GM13976 (cell line): ENCODE measurements at regions not wholly inside any gene's neighbourhood (a gene's known extent, or its start where the extent isn't known, plus 50 kb on each side); places are given as distances from the start of the nearest gene placed in this dataset.

Experiments
- DNase-seq: peaks from one replicate; pipeline ENCODE4 v3.0.0; 2012; ENCODE audit warnings: low spot score
- in situ Hi-C: fragments of 300-500 bp; cut with MboI; formaldehyde crosslinking; loops from one replicate; pipeline ENCODE4 v1.12.0; 2022; ENCODE audit warnings: low sequenced_read_pairs, mixed read lengths, inconsistent platforms; ENCODE audit not compliant: unreplicated experiment
- TF ChIP-seq, protein P1 (sequence below): IDR thresholded peaks from 2 replicates; pipeline ENCODE4 v1.5.1; 2012; ENCODE audit warnings: borderline replicate concordance, mild to moderate bottlenecking; ENCODE audit not compliant: insufficient read depth; ENCODE audit errors: extremely low read depth, missing control alignments, control extremely low read depth

DNA sequence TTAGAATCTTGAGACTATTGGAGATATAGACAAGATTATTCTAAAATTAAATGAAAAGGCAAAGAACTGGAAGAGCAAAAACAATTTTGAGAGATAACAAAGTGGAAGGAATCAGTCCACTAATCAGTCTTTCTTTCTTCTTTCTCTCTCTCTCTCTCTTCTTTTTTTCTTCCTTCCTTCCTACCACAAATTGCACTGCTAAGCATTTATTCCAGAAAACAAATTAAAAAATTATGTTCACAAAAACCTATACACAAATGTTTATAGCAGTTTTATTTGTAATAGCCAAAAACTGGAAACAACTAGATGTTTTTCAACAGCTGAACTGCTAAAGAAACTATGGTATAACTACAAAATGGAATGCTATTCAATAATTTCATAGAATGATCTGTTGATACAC, 291.9 kb upstream of the FTMT start:
- in situ Hi-C loops = no loop called here
- TF ChIP-seq, protein P1, sequence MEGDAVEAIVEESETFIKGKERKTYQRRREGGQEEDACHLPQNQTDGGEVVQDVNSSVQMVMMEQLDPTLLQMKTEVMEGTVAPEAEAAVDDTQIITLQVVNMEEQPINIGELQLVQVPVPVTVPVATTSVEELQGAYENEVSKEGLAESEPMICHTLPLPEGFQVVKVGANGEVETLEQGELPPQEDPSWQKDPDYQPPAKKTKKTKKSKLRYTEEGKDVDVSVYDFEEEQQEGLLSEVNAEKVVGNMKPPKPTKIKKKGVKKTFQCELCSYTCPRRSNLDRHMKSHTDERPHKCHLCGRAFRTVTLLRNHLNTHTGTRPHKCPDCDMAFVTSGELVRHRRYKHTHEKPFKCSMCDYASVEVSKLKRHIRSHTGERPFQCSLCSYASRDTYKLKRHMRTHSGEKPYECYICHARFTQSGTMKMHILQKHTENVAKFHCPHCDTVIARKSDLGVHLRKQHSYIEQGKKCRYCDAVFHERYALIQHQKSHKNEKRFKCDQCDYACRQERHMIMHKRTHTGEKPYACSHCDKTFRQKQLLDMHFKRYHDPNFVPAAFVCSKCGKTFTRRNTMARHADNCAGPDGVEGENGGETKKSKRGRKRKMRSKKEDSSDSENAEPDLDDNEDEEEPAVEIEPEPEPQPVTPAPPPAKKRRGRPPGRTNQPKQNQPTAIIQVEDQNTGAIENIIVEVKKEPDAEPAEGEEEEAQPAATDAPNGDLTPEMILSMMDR = no peak
- DNase-seq = no peak

DNA sequence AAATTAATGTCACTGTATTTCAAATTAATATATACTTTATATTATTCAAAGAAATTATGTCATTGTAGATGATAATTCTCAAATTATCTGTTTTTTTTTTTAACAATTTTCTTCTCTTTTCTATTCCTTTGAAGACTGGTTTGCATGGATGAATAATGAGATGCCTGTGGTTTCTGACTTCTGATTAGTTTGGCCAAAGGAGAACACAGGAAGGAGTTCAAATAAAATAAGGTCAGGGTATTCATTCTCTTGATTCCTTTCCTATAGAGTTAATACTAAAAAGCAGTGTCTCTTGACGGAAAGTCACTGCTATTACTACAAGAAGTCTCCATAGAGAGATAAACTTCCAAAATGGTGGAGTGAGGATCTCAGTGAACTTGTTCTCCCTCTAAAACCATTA, 279.6 kb upstream of the FTMT start:
- DNase-seq = no peak
- TF ChIP-seq, protein P1 = no peak
- in situ Hi-C loops = no loop called here

DNA sequence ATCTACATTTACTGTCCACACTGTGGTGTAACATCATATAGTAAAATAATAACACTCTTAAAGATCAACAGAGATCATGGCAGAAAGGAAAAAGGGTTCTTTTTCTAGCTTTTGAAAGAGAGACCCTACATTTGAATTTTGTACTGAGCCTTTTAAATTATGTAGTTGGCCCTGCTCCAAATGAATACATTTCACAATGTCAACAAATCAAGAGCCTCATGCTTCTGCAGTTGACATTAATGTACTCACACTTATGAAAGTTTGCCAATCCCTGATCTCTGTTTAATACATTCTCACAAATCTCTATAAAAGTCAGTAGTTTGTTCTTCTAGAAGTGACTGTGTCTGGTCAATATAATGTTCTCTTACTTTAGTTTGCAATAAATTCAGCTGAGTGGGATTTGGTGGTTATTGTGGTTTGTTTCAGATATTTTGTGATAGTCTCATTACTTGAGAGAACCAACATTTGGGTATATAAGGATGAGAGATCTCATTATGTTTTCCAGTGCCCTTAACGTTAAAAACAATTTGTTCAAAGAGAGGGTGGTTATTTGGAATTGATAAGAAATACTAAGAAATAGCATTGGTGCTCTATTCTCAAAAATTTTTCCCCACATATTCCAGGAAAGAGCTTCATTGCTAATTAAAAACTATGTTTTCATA, 277.8 kb upstream of the FTMT start:
- in situ Hi-C loops = no loop called here
- no peak for DNase-seq
- TF ChIP-seq, protein P1 = no peak

DNA sequence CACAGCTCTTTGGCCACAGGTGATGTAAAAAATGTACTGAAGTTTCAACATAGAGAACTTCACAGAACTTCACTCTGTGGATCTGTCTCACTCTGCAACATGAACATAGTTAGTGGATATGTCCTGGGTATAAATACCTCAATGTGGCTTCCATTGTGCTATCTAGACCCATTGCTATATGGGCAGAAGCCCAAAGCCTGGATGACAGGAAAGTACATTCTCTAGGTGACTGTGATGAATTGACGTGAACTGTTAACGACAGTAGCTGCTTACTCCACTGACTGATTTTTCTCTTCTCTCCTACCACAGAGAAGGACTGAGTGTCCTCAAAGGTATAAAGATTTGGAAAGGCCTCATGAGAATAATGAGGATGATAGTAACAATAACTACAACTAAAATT, 270.1 kb upstream of the FTMT start:
- in situ Hi-C loops = no loop called here
- TF ChIP-seq, protein P1 = no peak
- no peak for DNase-seq

DNA sequence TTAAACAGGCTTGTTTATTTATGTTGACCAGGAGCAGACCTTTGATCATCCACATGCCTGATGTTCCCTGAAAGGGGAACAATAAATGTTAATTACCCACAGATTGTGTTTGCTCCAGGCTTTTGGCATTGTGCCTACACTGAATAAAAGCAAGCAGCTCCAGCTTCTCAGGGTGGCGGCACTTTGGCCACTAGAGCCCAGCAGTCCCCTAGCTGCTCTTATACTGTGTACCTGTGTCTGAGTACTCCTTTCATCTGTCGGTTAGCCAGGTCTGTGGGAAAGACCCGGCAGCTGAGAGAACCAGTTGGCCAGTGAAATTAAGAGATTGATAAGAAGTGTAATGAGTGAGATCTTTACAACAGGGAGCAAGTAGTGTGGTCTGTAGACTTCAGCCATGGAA, 254.8 kb upstream of the FTMT start:
- no peak for DNase-seq
- TF ChIP-seq, protein P1 = no peak
- in situ Hi-C loops = no loop called here

DNA sequence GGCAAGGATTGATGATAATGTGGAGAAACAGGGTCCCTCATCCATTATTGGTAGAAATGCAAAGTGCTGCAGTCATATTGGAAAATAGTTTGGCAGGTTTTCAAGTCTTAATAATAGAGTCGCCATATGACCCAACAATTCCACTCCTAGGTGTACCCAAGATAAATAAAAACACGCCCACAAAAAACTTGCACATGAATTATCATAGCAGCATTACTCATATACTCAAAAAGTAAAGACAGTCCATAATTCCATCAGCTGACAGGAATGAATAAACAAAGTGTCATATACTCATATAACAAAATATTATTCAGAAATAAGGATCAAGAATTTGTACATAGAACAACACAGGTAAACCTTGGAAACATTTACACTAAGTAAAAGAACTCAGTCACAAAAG, 242.9 kb upstream of the FTMT start:
- in situ Hi-C loops = no loop called here
- TF ChIP-seq, protein P1 = no peak

More for the DNA sequence above, 242.9 kb upstream of the FTMT start:
- no peak for DNase-seq
